Calu3 (cell line): ENCODE measurements at regions not wholly inside any gene's neighbourhood (a gene's known extent, or its start where the extent isn't known, plus 50 kb on each side); places are given as distances from the start of the nearest gene placed in this dataset.

Experiments used
- BruUV-seq: library from RNA; stranded (reverse); fragments of 400-500 nt; replicated peaks from 2 replicates; lab custom pipeline; 2021; lab: Mats Ljungman, UMichigan
- CTCF ChIA-PET: fragments of 300-600 bp; sonication (Branson Sonifier 250); formaldehyde crosslinking; loops from one replicate; lab custom pipeline; 2022; ENCODE audit warnings: antibody characterized with exemption; lab: Charles Lee
- DNase-seq: peaks from one replicate; pipeline ENCODE4 v3.0.0; 2022
- H3K27ac Mint-ChIP-seq: one replicate; pipeline ENCODE4 v1.8.0; 2022; ENCODE audit warnings: mixed read lengths; ENCODE audit not compliant: unreplicated experiment
- H3K27me3 Mint-ChIP-seq: one replicate; pipeline ENCODE4 v1.8.0; 2022; ENCODE audit warnings: mixed read lengths; ENCODE audit not compliant: unreplicated experiment
- H3K36me3 Mint-ChIP-seq: one replicate; pipeline ENCODE4 v1.8.0; 2022; ENCODE audit warnings: mild to moderate bottlenecking, moderate library complexity, mixed read lengths; ENCODE audit not compliant: insufficient read depth, unreplicated experiment
- H3K4me1 Mint-ChIP-seq: one replicate; pipeline ENCODE4 v1.8.0; 2022; ENCODE audit warnings: mild to moderate bottlenecking, low read depth, mixed read lengths; ENCODE audit not compliant: unreplicated experiment
- H3K4me3 Mint-ChIP-seq: one replicate; pipeline ENCODE4 v1.8.0; 2022; ENCODE audit warnings: mild to moderate bottlenecking, low read depth, moderate library complexity, mixed read lengths; ENCODE audit not compliant: unreplicated experiment
- H3K9me3 Mint-ChIP-seq: one replicate; pipeline ENCODE4 v1.8.0; 2022; ENCODE audit warnings: low read depth, mixed read lengths; ENCODE audit not compliant: unreplicated experiment
- intact Hi-C: fragments of 100-400 bp; cut with micrococcal nuclease; formaldehyde crosslinking; loops from one replicate; pipeline ENCODE4 v1.10.0; 2022; ENCODE audit not compliant: unreplicated experiment
- TF ChIP-seq, protein P1 (sequence below): fragments of 200-600 bp; IDR thresholded peaks from one replicate; pipeline ENCODE4 v1.8.0; 2022; ENCODE audit warnings: antibody characterized with exemption; ENCODE audit not compliant: unreplicated experiment

DNA sequence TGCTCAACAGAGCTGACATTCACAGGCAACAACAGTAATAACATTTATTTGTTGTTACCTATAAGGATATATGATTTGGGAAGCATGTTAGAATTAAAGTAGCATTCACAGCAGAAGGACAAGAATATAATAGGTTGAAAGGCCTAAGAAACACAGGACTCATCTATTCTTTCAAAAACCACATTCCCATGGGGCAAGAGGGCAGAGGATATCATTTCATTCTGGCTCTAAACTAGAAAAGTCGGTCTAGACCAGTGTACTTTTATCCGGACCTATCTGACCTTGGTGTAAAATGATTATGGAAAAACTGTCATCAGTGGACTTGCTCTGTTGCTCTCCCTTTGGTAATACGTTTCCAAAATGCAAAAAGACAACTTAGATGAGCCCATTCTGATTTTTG, 914.7 kb upstream of the CITED2 start:
- BruUV-seq, result no TSS peak
- no peaks in the 10 kb centered on the region for H3K9me3 Mint-ChIP-seq
- H3K36me3 Mint-ChIP-seq, result no peaks in the 10 kb centered on the region
- H3K27me3 Mint-ChIP-seq, result no peaks in the 10 kb centered on the region
- CTCF ChIA-PET, result no interaction called here
- TF ChIP-seq, protein P1, sequence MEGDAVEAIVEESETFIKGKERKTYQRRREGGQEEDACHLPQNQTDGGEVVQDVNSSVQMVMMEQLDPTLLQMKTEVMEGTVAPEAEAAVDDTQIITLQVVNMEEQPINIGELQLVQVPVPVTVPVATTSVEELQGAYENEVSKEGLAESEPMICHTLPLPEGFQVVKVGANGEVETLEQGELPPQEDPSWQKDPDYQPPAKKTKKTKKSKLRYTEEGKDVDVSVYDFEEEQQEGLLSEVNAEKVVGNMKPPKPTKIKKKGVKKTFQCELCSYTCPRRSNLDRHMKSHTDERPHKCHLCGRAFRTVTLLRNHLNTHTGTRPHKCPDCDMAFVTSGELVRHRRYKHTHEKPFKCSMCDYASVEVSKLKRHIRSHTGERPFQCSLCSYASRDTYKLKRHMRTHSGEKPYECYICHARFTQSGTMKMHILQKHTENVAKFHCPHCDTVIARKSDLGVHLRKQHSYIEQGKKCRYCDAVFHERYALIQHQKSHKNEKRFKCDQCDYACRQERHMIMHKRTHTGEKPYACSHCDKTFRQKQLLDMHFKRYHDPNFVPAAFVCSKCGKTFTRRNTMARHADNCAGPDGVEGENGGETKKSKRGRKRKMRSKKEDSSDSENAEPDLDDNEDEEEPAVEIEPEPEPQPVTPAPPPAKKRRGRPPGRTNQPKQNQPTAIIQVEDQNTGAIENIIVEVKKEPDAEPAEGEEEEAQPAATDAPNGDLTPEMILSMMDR, result no peak
- no peaks in the 10 kb centered on the region for H3K4me1 Mint-ChIP-seq
- no peak for DNase-seq
- intact Hi-C loops, result no loop called here
- H3K27ac Mint-ChIP-seq, result no peak overlapping the region
- H3K4me3 Mint-ChIP-seq, result no peak overlapping the region

DNA sequence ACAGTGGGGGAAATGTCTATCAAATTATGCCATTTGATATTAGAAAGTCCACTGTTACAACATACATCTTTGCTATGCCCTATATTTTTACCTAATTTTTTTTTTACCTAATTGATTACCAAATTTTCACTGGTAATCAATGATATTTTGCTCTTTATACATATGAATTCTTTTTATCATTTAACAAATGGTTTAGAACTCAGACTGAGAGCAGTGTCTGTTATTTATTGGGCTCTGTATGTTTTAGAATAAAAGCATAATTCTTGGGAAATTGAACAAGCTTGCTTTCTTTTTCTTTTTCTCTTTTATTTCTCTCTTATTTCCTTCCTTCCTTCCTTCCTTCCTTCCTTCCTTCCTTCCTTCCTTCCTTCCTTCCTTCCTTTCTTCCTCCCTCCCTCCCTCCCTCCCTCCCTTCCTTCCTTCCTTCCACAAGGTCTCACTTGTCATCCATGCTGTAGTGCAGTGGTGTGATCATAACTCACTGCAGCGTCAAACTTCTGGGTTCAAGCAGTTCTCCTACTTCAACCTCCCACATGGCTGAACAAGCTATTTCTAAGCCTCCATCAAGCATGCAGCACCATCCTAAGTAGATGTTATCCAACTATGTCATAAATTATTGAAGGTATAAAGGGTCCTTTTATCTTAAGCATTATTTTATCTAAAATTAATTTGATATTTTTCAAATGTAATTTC, 911.7 kb upstream of the CITED2 start:
- DNase-seq, result no peak
- H3K9me3 Mint-ChIP-seq, result no peaks in the 10 kb centered on the region
- H3K36me3 Mint-ChIP-seq, result no peaks in the 10 kb centered on the region
- BruUV-seq, result no TSS peak
- H3K27ac Mint-ChIP-seq, result no peak overlapping the region
- CTCF ChIA-PET, result no interaction called here
- no peaks in the 10 kb centered on the region for H3K27me3 Mint-ChIP-seq
- H3K4me1 Mint-ChIP-seq, result peaks cover 8% of the 10 kb centered on the region
- TF ChIP-seq, protein P1, result no peak
- intact Hi-C loops, result no loop called here
- H3K4me3 Mint-ChIP-seq, result no peak overlapping the region

DNA sequence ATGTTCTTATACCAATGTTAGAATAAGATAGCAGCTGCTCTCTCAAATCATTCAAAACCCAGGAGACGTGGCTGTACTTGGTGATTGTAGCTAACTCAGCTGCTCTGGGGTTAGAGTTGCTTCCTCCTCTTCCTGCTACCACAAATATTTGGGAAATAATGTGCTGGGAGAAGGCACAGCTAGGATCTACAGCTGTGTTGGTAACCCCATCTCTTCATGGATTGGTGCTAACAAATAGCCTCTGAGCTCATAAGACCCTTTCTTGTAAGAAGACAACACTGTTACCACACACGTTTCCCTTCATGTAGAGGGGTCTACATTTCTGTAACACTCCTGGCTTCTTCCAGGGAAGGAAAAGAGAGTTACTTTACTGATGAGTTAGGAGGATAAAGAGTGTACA, 911.0 kb upstream of the CITED2 start:
- Mint-ChIP-seq H3K4me3 (no peak overlapping the region), H3K27ac (no peak overlapping the region), H3K27me3 (no peaks in the 10 kb centered on the region), H3K9me3 (no peaks in the 10 kb centered on the region), H3K4me1 (peaks cover 9% of the 10 kb centered on the region), H3K36me3 (no peaks in the 10 kb centered on the region)
- CTCF ChIA-PET, result no interaction called here
- intact Hi-C loops, result no loop called here
- no TSS peak for BruUV-seq
- no peak for DNase-seq
- TF ChIP-seq, protein P1, result no peak

DNA sequence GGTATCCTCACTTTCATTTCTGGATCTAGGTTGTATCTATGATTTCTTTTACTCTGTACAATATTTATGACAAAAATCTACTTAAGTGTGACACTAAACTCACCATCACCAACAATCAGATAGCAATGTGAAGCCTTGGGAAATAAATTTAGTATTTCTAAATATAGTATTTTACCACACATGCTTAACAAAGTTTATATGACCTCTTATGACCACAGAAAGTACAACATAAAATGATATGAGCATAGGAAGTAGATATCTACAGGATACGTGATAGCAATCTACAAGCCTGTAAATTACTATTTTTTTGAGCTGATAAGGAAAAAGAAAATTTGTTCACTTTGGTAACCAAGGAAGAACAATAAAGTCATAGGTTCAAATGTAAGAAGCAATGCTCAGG, 910.4 kb upstream of the CITED2 start:
- TF ChIP-seq, protein P1, result no peak
- DNase-seq, result no peak
- CTCF ChIA-PET, result no interaction called here
- intact Hi-C loops, result no loop called here
- H3K9me3 Mint-ChIP-seq, result no peaks in the 10 kb centered on the region
- H3K27ac Mint-ChIP-seq, result no peak overlapping the region
- BruUV-seq, result no TSS peak
- no peaks in the 10 kb centered on the region for H3K27me3 Mint-ChIP-seq
- peaks cover 9% of the 10 kb centered on the region for H3K4me1 Mint-ChIP-seq
- no peak overlapping the region for H3K4me3 Mint-ChIP-seq
- no peaks in the 10 kb centered on the region for H3K36me3 Mint-ChIP-seq
